Type B pancreatic cell (in vitro differentiated cells): ENCODE measurements at regions not wholly inside any gene's neighbourhood (a gene's known extent, or its start where the extent isn't known, plus 50 kb on each side); places are given as distances from the start of the nearest gene placed in this dataset.

Source experiments
- DNase-seq: peaks from one replicate; pipeline ENCODE4 v3.0.0; 2021; ENCODE audit warnings: mixed read lengths; ENCODE audit not compliant: unreplicated experiment; ENCODE audit errors: extremely low spot score
- H3K27ac Mint-ChIP-seq: 2 replicates; pipeline ENCODE4 v1.8.0; 2021; ENCODE audit warnings: mild to moderate bottlenecking, mixed read lengths
- H3K27me3 Mint-ChIP-seq: 2 replicates; pipeline ENCODE4 v1.8.0; 2021; ENCODE audit warnings: mixed read lengths
- H3K36me3 Mint-ChIP-seq: 2 replicates; pipeline ENCODE4 v1.8.0; 2021; ENCODE audit warnings: mixed read lengths
- H3K4me1 Mint-ChIP-seq: one replicate; pipeline ENCODE4 v1.8.0; 2021; ENCODE audit warnings: mixed read lengths; ENCODE audit not compliant: unreplicated experiment
- H3K4me3 Mint-ChIP-seq: 2 replicates; pipeline ENCODE4 v1.8.0; 2021; ENCODE audit warnings: mild to moderate bottlenecking, mixed read lengths
- H3K9me3 Mint-ChIP-seq: 2 replicates; pipeline ENCODE4 v1.8.0; 2021; ENCODE audit warnings: mixed read lengths
- TF ChIP-seq, protein P1 (sequence below): fragments of 200-600 bp; sonication (generic); conservative IDR thresholded peaks from 2 replicates; pipeline ENCODE4 v1.5.0; 2021; ENCODE audit warnings: antibody characterized with exemption, mild to moderate bottlenecking

DNA sequence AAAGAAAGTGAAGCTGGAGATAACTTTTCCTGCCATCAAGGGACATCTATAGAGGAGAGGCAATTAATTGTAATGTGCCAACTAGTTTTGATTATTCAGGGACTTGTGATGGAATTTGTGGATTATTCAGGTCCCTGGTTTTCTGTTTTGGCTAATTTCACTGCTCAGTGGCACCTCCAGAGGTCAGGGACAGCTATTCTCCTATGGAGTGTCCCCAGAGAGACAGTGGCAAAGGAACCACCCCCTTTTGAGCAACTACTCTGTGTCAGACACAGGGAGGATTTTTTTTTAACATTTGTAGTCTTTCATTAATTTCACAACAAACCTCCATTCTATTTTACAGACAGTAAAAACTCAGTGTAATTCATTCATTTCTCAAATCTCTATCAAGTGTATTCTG, 206.0 kb upstream of the SPRED2 start:
- no peaks in the 10 kb centered on the region for H3K9me3 Mint-ChIP-seq
- DNase-seq = no peak
- no peaks in the 10 kb centered on the region for H3K36me3 Mint-ChIP-seq
- no peak overlapping the region for H3K27ac Mint-ChIP-seq
- H3K4me1 Mint-ChIP-seq = peaks cover 27% of the 10 kb centered on the region
- peaks cover 7% of the 10 kb centered on the region for H3K27me3 Mint-ChIP-seq
- TF ChIP-seq, protein P1, sequence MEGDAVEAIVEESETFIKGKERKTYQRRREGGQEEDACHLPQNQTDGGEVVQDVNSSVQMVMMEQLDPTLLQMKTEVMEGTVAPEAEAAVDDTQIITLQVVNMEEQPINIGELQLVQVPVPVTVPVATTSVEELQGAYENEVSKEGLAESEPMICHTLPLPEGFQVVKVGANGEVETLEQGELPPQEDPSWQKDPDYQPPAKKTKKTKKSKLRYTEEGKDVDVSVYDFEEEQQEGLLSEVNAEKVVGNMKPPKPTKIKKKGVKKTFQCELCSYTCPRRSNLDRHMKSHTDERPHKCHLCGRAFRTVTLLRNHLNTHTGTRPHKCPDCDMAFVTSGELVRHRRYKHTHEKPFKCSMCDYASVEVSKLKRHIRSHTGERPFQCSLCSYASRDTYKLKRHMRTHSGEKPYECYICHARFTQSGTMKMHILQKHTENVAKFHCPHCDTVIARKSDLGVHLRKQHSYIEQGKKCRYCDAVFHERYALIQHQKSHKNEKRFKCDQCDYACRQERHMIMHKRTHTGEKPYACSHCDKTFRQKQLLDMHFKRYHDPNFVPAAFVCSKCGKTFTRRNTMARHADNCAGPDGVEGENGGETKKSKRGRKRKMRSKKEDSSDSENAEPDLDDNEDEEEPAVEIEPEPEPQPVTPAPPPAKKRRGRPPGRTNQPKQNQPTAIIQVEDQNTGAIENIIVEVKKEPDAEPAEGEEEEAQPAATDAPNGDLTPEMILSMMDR = peak; percentile 62
- H3K4me3 Mint-ChIP-seq = no peak overlapping the region

DNA sequence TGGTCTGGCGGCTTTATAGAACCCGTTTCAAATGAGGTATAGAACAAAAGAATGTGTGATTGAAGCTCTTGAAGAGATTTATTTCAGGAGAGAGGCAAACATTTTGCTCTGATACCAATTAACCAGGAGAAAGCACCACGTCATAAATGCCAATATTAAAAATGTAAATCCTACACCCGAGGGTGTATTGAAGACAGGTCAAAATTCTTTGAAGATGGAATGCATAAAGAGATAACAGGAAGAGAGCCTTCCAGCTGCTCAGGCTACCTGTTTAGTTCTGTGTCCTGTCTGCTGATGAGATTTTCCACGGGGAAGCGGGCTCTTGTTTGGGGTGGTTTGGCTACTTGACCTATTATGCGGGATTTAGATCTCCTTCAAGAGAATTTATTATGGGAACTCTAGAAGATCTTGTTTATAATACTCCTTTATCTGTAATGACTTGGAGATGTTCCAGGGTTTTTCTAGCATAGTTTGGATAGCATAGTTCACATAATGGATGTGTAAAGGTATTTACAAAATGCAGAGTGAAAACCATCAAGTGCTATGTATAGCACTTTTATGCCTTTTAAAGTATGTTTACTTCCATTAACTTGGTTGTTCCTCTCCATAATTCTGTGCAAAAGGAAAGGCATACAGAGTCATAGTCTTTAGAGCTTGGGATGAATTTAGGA, 204.5 kb upstream of the SPRED2 start:
- no peaks in the 10 kb centered on the region for H3K36me3 Mint-ChIP-seq
- peaks cover 27% of the 10 kb centered on the region for H3K4me1 Mint-ChIP-seq
- TF ChIP-seq, protein P1 = no peak
- peaks cover 7% of the 10 kb centered on the region for H3K27me3 Mint-ChIP-seq
- H3K27ac Mint-ChIP-seq = no peak overlapping the region
- no peak for DNase-seq
- H3K4me3 Mint-ChIP-seq = no peak overlapping the region
- H3K9me3 Mint-ChIP-seq = no peaks in the 10 kb centered on the region

DNA sequence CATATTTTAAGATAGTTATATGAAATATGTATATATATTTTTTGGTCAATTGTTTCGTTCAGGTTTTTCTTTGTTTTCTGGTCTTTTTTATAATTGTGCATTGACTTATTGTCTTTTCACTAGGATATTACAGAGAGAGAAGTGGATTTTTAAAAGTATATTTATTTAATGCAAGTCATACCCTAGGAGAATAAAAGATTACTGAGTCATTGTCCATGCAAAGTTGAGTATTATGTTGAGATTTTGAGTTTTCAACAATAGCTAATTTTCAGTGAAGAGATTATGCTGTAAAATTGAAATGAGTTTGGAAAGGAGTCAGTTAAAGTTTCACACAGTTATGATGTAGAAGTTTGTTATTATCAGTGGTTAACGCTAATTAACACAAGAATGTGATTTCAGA, 203.6 kb upstream of the SPRED2 start:
- no peak overlapping the region for H3K4me3 Mint-ChIP-seq

DNA sequence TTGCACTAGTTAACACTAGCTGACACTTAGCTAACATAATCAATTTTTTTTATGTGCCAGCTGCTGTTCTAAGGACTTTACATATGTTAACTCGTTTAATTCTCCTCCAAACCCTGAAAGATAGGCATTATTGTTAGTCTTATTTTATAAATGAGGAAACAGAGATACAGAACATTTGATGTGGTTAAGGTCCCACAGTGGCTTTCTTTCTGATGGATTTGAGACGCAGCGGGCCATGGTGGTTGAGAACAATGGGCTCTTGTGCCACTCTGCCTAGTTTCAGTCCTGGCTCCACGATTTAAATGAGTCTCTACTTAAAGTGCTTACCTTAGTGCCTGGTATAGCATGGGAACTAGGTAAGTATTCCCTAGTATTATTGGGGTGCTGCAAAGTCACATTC, 201.9 kb upstream of the SPRED2 start:
- H3K4me3 Mint-ChIP-seq = no peak overlapping the region
- peaks cover 16% of the 10 kb centered on the region for H3K4me1 Mint-ChIP-seq
- no peaks in the 10 kb centered on the region for H3K36me3 Mint-ChIP-seq
- TF ChIP-seq, protein P1 = no peak
- DNase-seq = no peak
- H3K9me3 Mint-ChIP-seq = no peaks in the 10 kb centered on the region
- no peak overlapping the region for H3K27ac Mint-ChIP-seq
- no peaks in the 10 kb centered on the region for H3K27me3 Mint-ChIP-seq

More for the DNA sequence above, 203.6 kb upstream of the SPRED2 start:
- Mint-ChIP-seq H3K4me1 (peaks cover 23% of the 10 kb centered on the region), H3K9me3 (no peaks in the 10 kb centered on the region), H3K27ac (no peak overlapping the region), H3K36me3 (no peaks in the 10 kb centered on the region), H3K27me3 (peaks cover 3% of the 10 kb centered on the region)
- TF ChIP-seq, protein P1 = no peak
- DNase-seq = no peak

DNA sequence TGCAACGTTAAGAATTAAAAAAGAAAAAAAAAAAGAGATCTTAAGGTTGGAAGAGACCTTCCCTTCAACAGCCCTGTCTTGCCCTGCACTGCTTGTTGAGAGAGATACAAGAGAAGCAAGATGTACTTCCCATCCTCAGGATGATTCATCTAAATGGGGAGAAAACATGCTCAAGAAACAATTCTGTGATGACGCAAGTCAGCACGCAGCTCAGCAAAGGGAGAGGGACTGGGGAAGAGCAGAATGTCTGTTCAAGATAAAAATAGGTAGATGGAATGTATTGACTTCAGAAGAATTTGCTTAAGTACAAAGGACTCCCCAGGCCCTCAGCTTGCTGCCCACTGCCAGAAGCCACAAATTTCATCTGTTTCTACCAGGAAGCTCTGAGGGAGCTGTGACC, 198.2 kb upstream of the SPRED2 start:
- Mint-ChIP-seq H3K4me3 (no peak overlapping the region), H3K9me3 (no peaks in the 10 kb centered on the region), H3K27me3 (no peaks in the 10 kb centered on the region), H3K4me1 (no peaks in the 10 kb centered on the region), H3K27ac (no peak overlapping the region), H3K36me3 (no peaks in the 10 kb centered on the region)
- TF ChIP-seq, protein P1 = no peak
- DNase-seq = no peak
